Right lobe of liver (tissue), 6 donors: ENCODE measurements at regions not wholly inside any gene's neighbourhood (a gene's known extent, or its start where the extent isn't known, plus 50 kb on each side); places are given as distances from the start of the nearest gene placed in this dataset.

Source experiments
- ATAC-seq, 4 donors: fragments of 200-7000 bp; cut with Tn5 transposase; one replicate each; pipeline ENCODE4 v1.9.1; 2020; ENCODE audit warnings: mild to moderate bottlenecking in 4 of 4, moderate library complexity in 4 of 4
- DNase-seq, 3 donors: peaks; one replicate each; pipeline ENCODE4 v3.0.0-alpha.2; 2020
- H3K27ac ChIP-seq, 3 donors: fragments of 200-600 bp; one replicate each; pipeline ENCODE4 v1.8.0; 2022
- H3K27me3 ChIP-seq, 2 donors: fragments of 200-600 bp; one replicate each; pipeline ENCODE4 v1.8.0; 2022
- H3K36me3 ChIP-seq, 4 donors: fragments of 200-600 bp; sonication (generic) in 1 of 4; one replicate each; pipeline versions ENCODE4 v1.5.1 to v1.8.0; 2017 to 2022; ENCODE audit warnings: control low read depth in 1 of 4
- H3K4me1 ChIP-seq, 4 donors: fragments of 200-600 bp; sonication (generic) in 1 of 4; one replicate each; pipeline versions ENCODE4 v1.5.1 to v1.8.0; 2017 to 2022; ENCODE audit warnings: control low read depth in 1 of 4
- H3K4me3 ChIP-seq, 3 donors: fragments of 200-600 bp; one replicate each; pipeline ENCODE4 v1.8.0; 2022
- H3K9me3 ChIP-seq, 4 donors: fragments of 200-600 bp; sonication (generic) in 1 of 4; one replicate each; pipeline versions ENCODE4 v1.5.1 to v1.8.0; 2017 to 2022; ENCODE audit warnings: control low read depth in 1 of 4
- CTCF ChIP-seq, 4 donors: fragments of 200-600 bp in 3 of 4; fragments of 450-650 bp in 1 of 4; IDR thresholded peaks; one replicate each; pipeline versions ENCODE4 v1.5.1 to v1.8.0; 2016 to 2022; ENCODE audit warnings: antibody characterized with exemption in 4 of 4, mild to moderate bottlenecking in 2 of 4
- POLR2A ChIP-seq: fragments of 450-650 bp; IDR thresholded peaks from one replicate; pipeline ENCODE4 v1.6.1; 2017; ENCODE audit warnings: antibody characterized with exemption, mild to moderate bottlenecking
- WGBS: methylation state at CpG from one replicate; pipeline ENCODE4 v1.1.6; 2018; ENCODE audit warnings: low coverage, low lambda C conversion rate; ENCODE audit not compliant: insufficient coverage; ENCODE audit errors: missing lambda C conversion rate; 5-methylcytosine and 5-hydroxymethylcytosine counted together
- intact Hi-C, 2 donors: fragments of 100-400 bp; cut with DNase I; formaldehyde crosslinking; loops; one replicate each; pipeline versions ENCODE4 v1.11.2 to v1.14.1; 2022
- donor health status: DM: no; HTN: yes; CAD: no.
- donor health status: DM: no; HTN: no; CAD: no.
- donor health status: DM: no; HTN: no; CAD: no.
- donor health status: DM: no; HTN: yes; CAD: no.
- donor health status: DM: no; HTN: yes; CAD: no.

GRCh38 chr3:5543047-5543446 lies 355.5 kb downstream of the EDEM1 start:
- Histone ChIP-seq H3K36me3 (no peaks in the 10 kb centered on the region), H3K4me1 (no peaks in the 10 kb centered on the region), H3K9me3 (peaks cover 0 to 3% (median 0%) of the 10 kb centered on the region in 4 donors), H3K27me3 (no peaks in the 10 kb centered on the region), H3K4me3 (no peak overlapping the region), H3K27ac (no peak overlapping the region)
- DNase-seq (no peak), ATAC-seq (no peak)
- intact Hi-C loops: no loop called here
- WGBS: 67% methylated on average over 1 of the region's 1 CpG
- TF ChIP-seq CTCF (IDR thresholded peaks at IDR 0.05) (no peak), POLR2A (no peak)

GRCh38 chr3:5545719-5546118 lies 358.2 kb downstream of the EDEM1 start:
- H3K36me3 ChIP-seq: no peaks in the 10 kb centered on the region
- TF ChIP-seq POLR2A: no peak
- no peak for TF ChIP-seq CTCF (IDR thresholded peaks at IDR 0.05)
- no peak overlapping the region for H3K27ac ChIP-seq
- WGBS: 40% methylated on average over 1 of the region's 1 CpG
- DNase-seq (no peak), ATAC-seq (no peak)
- H3K4me3 ChIP-seq: no peak overlapping the region
- peaks cover 0 to 3% (median 0%) of the 10 kb centered on the region in 4 donors for H3K9me3 ChIP-seq
- intact Hi-C loops: no loop called here
- no peaks in the 10 kb centered on the region for H3K27me3 ChIP-seq
- H3K4me1 ChIP-seq: no peaks in the 10 kb centered on the region

GRCh38 chr3:5553203-5553602 lies 365.7 kb downstream of the EDEM1 start:
- ATAC-seq (no peak), DNase-seq (no peak)
- no peaks in the 10 kb centered on the region for H3K4me1 ChIP-seq
- no peak for TF ChIP-seq CTCF (IDR thresholded peaks at IDR 0.05)
- TF ChIP-seq POLR2A: no peak
- H3K4me3 ChIP-seq: no peak overlapping the region
- intact Hi-C loops: no loop called here
- WGBS: 77% methylated on average over 8 of the region's 8 CpGs
- H3K9me3 ChIP-seq: no peaks in the 10 kb centered on the region
- no peaks in the 10 kb centered on the region for H3K27me3 ChIP-seq
- no peaks in the 10 kb centered on the region for H3K36me3 ChIP-seq
- H3K27ac ChIP-seq: no peak overlapping the region

- H3K9me3 ChIP-seq: no peaks in the 10 kb centered on the region
- H3K27ac ChIP-seq: no peak overlapping the region
- no peaks in the 10 kb centered on the region for H3K4me1 ChIP-seq
- no peak for DNase-seq
- no peaks in the 10 kb centered on the region for H3K36me3 ChIP-seq
- intact Hi-C loops: no loop called here
- H3K27me3 ChIP-seq: no peaks in the 10 kb centered on the region
- no peak overlapping the region for H3K4me3 ChIP-seq
- TF ChIP-seq POLR2A: no peak
- no peak for TF ChIP-seq CTCF (IDR thresholded peaks at IDR 0.05)
- no peak for ATAC-seq
These were observed 366.8 kb downstream of the EDEM1 start for GRCh38 chr3:5554245-5554747.

- H3K4me1 ChIP-seq: no peaks in the 10 kb centered on the region
- no peaks in the 10 kb centered on the region for H3K36me3 ChIP-seq
- no peak for ATAC-seq
- WGBS: 80% methylated on average over 1 of the region's 1 CpG
- H3K4me3 ChIP-seq: no peak overlapping the region
- H3K27ac ChIP-seq: no peak overlapping the region
- intact Hi-C loops: no loop called here
- DNase-seq: no peak
- no peak for TF ChIP-seq POLR2A
- TF ChIP-seq CTCF (IDR thresholded peaks at IDR 0.05): no peak
- no peaks in the 10 kb centered on the region for H3K27me3 ChIP-seq
- H3K9me3 ChIP-seq: no peaks in the 10 kb centered on the region
These were observed 372.7 kb downstream of the EDEM1 start for GRCh38 chr3:5560199-5560598.
